Lower leg skin (tissue), 3 donors: ENCODE measurements at regions not wholly inside any gene's neighbourhood (a gene's known extent, or its start where the extent isn't known, plus 50 kb on each side); places are given as distances from the start of the nearest gene placed in this dataset.

Source experiments
- CTCF ChIP-seq, 3 donors: fragments of 450-650 bp; IDR thresholded peaks; one replicate each; pipeline ENCODE4 v1.5.1; 2016; ENCODE audit warnings: antibody characterized with exemption in 3 of 3, mild to moderate bottlenecking in 3 of 3, moderate library complexity in 2 of 3
- POLR2A ChIP-seq, 2 donors: fragments of 450-650 bp; IDR thresholded peaks; one replicate each; pipeline ENCODE4 v1.6.1; 2016 to 2017; ENCODE audit warnings: antibody characterized with exemption in 2 of 2, mild to moderate bottlenecking in 1 of 2, moderate library complexity in 1 of 2

DNA sequence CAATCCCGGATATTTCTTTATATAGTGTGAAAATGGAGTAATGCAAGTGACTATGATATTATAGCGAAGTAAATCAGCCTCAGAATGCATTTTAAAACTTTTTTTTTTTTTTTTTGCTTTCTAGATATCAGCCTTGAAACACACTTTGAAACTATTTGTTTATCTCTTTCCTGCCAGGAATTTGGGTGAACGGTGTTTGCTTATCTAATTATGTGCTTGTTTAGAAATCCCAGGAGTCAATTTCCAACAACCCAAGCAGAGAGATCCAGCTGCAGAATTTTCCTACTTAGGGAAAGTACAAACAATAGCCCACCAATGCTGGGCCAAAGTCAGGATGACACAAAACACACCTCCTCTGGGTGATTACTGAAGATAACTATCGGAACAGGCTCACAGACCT lies 958.8 kb downstream of the PCDH18 start:
- TF ChIP-seq CTCF (IDR thresholded peaks at IDR 0.05): no peak
- no peak for TF ChIP-seq POLR2A (IDR thresholded peaks at IDR 0.05)
